Tibial nerve (tissue), 4 donors: ENCODE measurements at regions not wholly inside any gene's neighbourhood (a gene's known extent, or its start where the extent isn't known, plus 50 kb on each side); places are given as distances from the start of the nearest gene placed in this dataset.

Source experiments
- DNase-seq, 2 donors: peaks; one replicate each; pipeline ENCODE4 v3.0.0-alpha.2; 2019; ENCODE audit warnings: low spot score in 2 of 2
- H3K27ac ChIP-seq, 4 donors: fragments of 200-600 bp; sonication (generic) in 3 of 4; one replicate each; pipeline ENCODE4 v1.5.1; 2017 to 2019; ENCODE audit warnings: mild to moderate bottlenecking in 1 of 4
- H3K27me3 ChIP-seq, 2 donors: fragments of 200-600 bp; sonication (generic) in 1 of 2; one replicate each; pipeline versions ENCODE4 v1.5.1 to v1.6.0; 2017 to 2019
- H3K36me3 ChIP-seq, 3 donors: fragments of 200-600 bp; sonication (generic); one replicate each; pipeline ENCODE4 v1.5.1; 2018 to 2019
- H3K4me1 ChIP-seq, 4 donors: fragments of 200-600 bp; sonication (generic) in 3 of 4; one replicate each; pipeline ENCODE4 v1.5.1; 2017 to 2019
- H3K4me3 ChIP-seq, 4 donors: fragments of 200-600 bp; sonication (generic) in 3 of 4; one replicate each; pipeline ENCODE4 v1.5.1; 2017 to 2019; ENCODE audit warnings: mild to moderate bottlenecking in 1 of 4, moderate library complexity in 1 of 4
- H3K9me3 ChIP-seq, 4 donors: fragments of 200-600 bp; sonication (generic) in 3 of 4; one replicate each; pipeline ENCODE4 v1.5.1; 2017 to 2019
- CTCF ChIP-seq, 5 experiments: fragments of 200-600 bp in 3 of 5; fragments of 450-650 bp in 2 of 5; sonication (generic) in 3 of 5; IDR thresholded peaks; one replicate each; pipeline ENCODE4 v1.5.1; 2016 to 2019; ENCODE audit warnings: antibody characterized with exemption in 5 of 5, mild to moderate bottlenecking in 3 of 5, moderate library complexity in 2 of 5
- EP300 ChIP-seq, 2 donors: sonication (generic); formaldehyde crosslinking; IDR thresholded peaks; one replicate each; pipeline ENCODE4 v1.6.1; 2017; ENCODE audit warnings: antibody characterized with exemption in 2 of 2, mild to moderate bottlenecking in 1 of 2
- POLR2A ChIP-seq, 2 donors: fragments of 450-650 bp; IDR thresholded peaks; one replicate each; pipeline ENCODE4 v1.6.1; 2017; ENCODE audit warnings: antibody characterized with exemption in 2 of 2, mild to moderate bottlenecking in 2 of 2, moderate library complexity in 2 of 2
- WGBS, 2 donors: methylation state at CpG; one replicate each; pipeline ENCODE4 v1.1.5; 2018; 5-methylcytosine and 5-hydroxymethylcytosine counted together

GRCh38 chr7:79615871-79616640, 162.6 kb upstream of the MAGI2 start:
- Histone ChIP-seq H3K4me3 (no peak overlapping the region), H3K27ac (no peak overlapping the region), H3K36me3 (no peaks in the 10 kb centered on the region), H3K27me3 (no peaks in the 10 kb centered on the region), H3K9me3 (no peaks in the 10 kb centered on the region), H3K4me1 (peaks cover 0 to 3% (median under 1%) of the 10 kb centered on the region in 4 donors)
- WGBS, 2 donors: 91 to 92% methylated on average over 10 of the region's 10 CpGs
- no peak for TF ChIP-seq POLR2A (IDR thresholded peaks at IDR 0.05)
- no peak for TF ChIP-seq EP300 (IDR thresholded peaks at IDR 0.05)
- no peak for TF ChIP-seq CTCF (IDR thresholded peaks at IDR 0.05)
- DNase-seq: no peak

DNA sequence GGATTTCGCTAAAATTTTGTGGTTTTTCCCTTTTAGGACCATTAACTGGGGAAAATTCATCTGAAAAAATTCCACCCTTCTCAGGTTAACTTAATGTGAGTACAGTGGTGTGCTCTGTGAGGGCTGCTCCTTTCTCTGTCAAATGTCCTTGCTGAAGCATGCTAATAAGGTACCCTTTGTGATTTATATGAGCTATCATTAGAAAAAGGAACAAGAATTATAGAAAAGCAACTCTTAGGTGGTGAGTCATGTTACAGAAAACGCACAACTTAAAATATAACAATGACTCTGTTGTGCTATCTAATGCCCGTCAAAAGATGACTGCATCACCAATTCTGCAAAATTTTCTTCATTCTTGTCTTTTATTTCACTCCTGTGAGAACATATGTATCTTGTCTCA, 162.0 kb upstream of the MAGI2 start:
- Histone ChIP-seq H3K27me3 (no peaks in the 10 kb centered on the region), H3K4me3 (no peak overlapping the region), H3K4me1 (peaks cover 0 to 7% (median 3%) of the 10 kb centered on the region in 4 donors), H3K36me3 (no peaks in the 10 kb centered on the region), H3K9me3 (no peaks in the 10 kb centered on the region), H3K27ac (no peak overlapping the region)
- DNase-seq: no peak
- TF ChIP-seq EP300 (IDR thresholded peaks at IDR 0.05): no peak
- TF ChIP-seq CTCF (IDR thresholded peaks at IDR 0.05): no peak
- no peak for TF ChIP-seq POLR2A (IDR thresholded peaks at IDR 0.05)
- WGBS, 2 donors: 55 to 60% methylated on average over 3 of the region's 3 CpGs

- Histone ChIP-seq H3K27me3 (no peaks in the 10 kb centered on the region), H3K36me3 (no peaks in the 10 kb centered on the region), H3K4me1 (peaks cover 0 to 7% (median 4%) of the 10 kb centered on the region in 4 donors), H3K27ac (no peak overlapping the region), H3K9me3 (no peaks in the 10 kb centered on the region), H3K4me3 (no peak overlapping the region)
- no peak for DNase-seq
- TF ChIP-seq EP300 (IDR thresholded peaks at IDR 0.05): no peak
- no peak for TF ChIP-seq POLR2A (IDR thresholded peaks at IDR 0.05)
- TF ChIP-seq CTCF (IDR thresholded peaks at IDR 0.05): no peak
- 94 to 97% methylated on average over 3 of the region's 3 CpGs for WGBS, 2 donors
These were observed 159.4 kb upstream of the MAGI2 start for GRCh38 chr7:79612903-79613302.

DNA sequence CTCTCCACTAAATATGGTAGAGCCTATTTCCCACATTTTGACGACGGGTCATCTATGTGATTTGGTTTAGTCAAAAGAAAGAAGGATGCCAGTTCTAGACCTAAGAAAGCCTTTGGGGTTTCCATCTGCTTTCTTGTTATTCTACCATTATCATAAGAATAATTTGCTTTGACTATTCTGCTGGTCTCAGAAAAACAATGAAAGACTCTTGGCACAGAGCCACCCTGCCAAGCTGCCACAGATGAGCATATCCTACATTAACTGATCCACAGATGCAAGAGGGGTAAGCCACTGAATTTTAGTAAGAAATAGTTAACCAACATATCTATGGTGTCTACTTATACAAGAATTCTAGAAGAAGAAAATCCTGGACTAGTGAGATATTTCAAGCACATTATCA, 158.6 kb upstream of the MAGI2 start:
- Histone ChIP-seq H3K36me3 (no peaks in the 10 kb centered on the region), H3K9me3 (no peaks in the 10 kb centered on the region), H3K4me3 (no peak overlapping the region), H3K4me1 (peaks cover 0 to 7% (median 4%) of the 10 kb centered on the region in 4 donors), H3K27ac (no peak overlapping the region), H3K27me3 (no peaks in the 10 kb centered on the region)
- WGBS, 2 donors: 84 to 98% methylated on average over 2 of the region's 2 CpGs
- TF ChIP-seq EP300 (IDR thresholded peaks at IDR 0.05): no peak
- no peak for TF ChIP-seq POLR2A (IDR thresholded peaks at IDR 0.05)
- TF ChIP-seq CTCF (IDR thresholded peaks at IDR 0.05): no peak
- no peak for DNase-seq

DNA sequence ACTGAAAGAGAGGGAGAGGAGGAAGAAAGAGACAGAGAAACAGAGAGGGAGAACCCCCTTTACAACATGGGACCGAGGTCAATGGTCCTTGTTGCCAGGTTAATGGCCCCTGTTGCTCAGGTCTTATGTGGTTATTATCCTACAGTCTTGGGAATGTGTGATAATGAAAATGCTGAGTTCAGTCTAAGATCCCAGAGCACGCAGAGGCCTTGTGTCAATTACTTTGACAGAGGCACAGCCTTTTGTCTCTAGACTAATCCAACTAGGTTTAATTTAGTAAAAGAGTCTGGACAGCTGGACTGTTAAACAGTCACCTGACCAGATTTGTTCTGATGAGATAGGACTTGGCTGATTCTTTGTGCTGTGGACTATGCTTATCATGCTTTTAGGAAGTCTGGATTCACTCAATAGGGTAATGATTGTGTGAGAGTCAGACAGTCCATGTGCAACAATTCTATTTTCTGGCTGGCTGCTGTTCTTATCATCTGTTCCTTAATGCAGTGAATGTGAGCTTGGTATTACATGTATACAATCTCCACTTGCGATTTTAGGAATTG, 157.4 kb upstream of the MAGI2 start:
- WGBS, 2 donors: 78 to 79% methylated on average over 3 of the region's 3 CpGs

More for the DNA sequence above, 157.4 kb upstream of the MAGI2 start:
- no peaks in the 10 kb centered on the region for H3K36me3 ChIP-seq
- peaks cover 0 to 7% (median 4%) of the 10 kb centered on the region in 4 donors for H3K4me1 ChIP-seq
- H3K9me3 ChIP-seq: no peaks in the 10 kb centered on the region
- no peak for DNase-seq
- TF ChIP-seq CTCF (IDR thresholded peaks at IDR 0.05): no peak
- no peak for TF ChIP-seq POLR2A (IDR thresholded peaks at IDR 0.05)
- no peak for TF ChIP-seq EP300 (IDR thresholded peaks at IDR 0.05)
- no peaks in the 10 kb centered on the region for H3K27me3 ChIP-seq
- no peak overlapping the region for H3K4me3 ChIP-seq
- H3K27ac ChIP-seq: no peak overlapping the region
